GM18526 (cell line): ENCODE measurements at regions not wholly inside any gene's neighbourhood (a gene's known extent, or its start where the extent isn't known, plus 50 kb on each side); places are given as distances from the start of the nearest gene placed in this dataset.

Experiments
- POLR2A ChIP-seq: IDR thresholded peaks from 3 replicates; pipeline ENCODE4 v1.6.1; 2011; ENCODE audit not compliant: insufficient read length; ENCODE audit errors: extremely low read depth

DNA sequence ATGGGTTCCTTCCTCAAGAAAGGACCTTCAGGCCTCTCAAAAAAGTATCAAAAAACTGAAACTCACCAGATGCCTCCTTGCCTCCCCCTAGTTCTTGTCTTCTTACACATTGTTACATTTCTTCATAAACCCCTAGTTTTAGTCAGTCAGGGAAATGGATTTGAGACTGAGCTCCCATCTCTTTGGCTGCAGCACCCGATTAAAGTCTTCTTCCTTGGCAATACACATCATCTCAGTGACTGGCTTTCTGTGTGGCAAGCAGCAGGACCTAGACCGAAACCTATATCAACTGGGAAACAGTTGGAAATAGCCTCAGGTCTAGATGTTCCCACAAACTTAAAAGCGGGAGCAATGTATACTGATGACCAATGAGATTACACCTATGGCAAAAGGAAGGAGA is 512.2 kb upstream of the PKDCC start:
- TF ChIP-seq POLR2A: no peak

DNA sequence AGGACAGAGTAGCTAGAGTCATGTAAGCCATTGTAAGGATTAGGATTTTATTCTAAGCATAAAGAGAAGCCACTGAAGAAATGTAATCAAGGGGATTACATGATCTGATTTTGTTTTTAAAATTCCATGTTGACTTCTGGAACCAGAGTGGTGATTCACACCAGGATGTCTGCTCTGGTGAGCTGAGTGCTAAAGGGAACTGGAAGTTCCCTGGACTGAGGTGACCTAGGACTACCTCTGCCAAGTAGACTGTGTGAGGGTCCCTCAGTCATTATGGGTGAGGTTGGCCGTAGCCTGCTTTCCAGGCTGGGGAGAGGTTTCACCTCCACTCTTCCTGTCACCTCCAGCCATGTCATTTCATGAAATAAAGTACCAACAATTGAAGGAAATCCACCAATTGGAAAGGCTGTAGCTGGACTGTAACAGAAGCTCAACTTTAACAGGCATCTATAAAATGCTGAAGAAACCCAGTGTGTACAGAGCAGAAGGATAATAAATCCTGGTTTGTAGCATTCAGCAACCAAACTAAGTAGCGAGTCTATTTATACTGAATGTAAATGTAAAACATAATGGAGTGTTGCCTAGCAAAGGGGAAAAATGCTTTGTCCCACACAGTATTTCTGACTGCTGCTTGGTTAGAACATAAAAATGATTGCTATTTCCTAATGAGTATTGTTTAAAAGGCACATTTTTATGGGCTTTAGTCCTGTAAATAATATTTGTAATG is 507.4 kb upstream of the PKDCC start:
- TF ChIP-seq POLR2A: no peak

DNA sequence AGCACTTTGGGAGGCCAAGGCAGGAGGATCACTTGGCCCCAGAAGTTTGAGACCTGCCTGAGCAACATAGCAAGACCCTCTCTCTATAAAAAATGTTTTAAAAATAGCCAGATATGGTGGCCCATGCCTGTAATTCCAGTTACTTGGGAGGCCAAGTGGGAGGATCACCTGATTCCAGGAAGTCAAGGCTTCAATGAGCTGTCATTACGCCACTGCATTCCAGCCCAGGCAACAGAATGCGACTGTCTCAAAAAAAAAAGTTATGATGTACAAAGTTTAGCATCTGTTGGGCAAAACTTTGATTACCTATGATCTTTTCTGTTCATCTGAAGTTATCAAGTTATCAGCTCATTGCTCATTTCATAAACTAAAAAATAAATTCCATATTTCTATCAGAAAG is 504.1 kb upstream of the PKDCC start:
- TF ChIP-seq POLR2A: no peak

DNA sequence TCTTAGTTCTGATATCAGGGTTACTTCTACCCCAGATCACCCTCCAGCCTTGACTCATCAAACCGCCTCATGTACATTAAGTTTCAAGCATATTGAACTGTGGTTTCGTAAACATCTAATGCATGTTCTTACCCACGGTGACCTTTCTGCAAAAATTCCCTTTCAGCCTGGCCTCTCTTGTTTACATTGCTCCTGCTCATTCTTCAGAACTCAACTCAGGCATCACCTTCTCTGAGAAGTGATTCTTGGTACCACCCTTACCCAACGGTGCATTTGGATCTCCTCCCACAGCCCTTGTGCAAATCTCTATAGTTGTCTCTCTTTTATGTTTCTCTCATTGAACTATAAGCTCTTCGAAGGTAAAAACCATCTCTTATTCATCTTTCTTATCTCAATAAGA is 503.1 kb upstream of the PKDCC start:
- TF ChIP-seq POLR2A: no peak

DNA sequence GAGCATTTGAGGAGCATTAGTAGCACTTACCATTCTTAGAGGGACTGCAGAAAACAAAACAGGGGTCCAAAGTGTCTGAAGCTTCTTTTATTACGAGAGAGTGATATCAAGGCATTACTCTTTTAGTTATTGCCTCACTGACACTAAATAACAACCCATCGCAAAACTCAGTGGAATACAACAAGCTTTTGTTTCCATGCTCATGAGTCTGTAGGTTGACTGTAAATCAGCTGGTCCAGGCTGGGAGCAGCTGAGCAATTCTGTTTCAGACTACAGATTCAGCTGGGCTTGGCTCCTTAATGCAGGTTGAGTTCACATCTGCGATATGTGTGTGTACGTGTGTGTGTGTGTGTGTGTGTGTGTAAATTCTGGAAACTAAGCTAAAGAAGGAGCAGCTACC is 501.8 kb upstream of the PKDCC start:
- TF ChIP-seq POLR2A: no peak

DNA sequence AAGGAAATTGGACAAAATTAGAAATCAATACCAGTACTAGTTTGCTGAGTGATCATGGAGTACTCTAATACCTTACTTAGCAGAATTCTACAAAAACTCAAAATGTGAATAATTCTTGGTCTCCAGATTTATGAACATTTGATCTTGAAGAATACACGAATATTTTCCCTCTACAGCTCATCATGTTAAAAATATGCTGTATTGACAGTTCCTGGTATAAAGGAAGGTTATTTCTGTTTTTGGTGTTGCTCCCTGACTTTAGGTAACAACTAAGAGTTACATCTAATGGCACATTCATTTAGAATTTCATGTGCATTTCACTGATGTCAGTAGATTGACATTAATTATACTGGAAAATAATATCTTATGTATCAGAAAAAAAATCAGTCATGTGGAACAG is 479.2 kb upstream of the PKDCC start:
- TF ChIP-seq POLR2A: no peak

DNA sequence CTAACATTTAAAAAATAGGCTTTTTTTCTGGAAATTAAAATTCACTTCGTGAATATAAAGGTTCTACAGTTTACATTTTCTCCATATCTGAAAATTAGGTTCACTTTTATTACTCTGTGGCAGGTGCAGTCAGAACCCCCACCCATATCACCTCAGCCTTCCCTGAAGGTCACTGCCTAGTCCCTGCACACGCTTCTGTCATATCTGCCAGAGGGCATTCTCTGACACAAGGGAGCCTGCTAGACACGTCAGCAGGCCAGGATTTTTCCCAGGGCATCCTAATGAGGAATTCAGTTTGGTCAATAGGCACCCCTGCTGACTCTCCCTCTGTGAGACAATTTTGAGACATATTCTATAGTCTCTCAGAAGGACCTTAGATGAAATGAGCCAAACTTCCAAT is 475.7 kb upstream of the PKDCC start:
- no peak for TF ChIP-seq POLR2A

DNA sequence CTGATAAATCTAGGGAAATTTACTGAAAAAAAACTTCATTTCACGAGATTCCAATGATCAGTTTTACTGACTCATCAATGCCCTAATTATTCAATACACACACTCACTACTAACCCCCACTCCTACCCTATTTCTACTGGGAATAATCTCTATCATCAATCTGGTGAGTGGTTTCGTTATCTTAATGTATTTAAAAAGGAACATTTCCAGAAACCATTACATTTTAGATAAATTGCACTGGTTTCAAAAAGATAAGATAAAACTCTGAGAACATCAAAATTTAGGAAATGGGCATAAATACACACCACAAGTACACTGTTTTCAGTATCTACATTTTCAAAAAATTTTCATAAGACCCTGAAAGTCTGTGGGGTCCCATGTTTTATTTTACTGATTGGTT is 471.4 kb upstream of the PKDCC start:
- no peak for TF ChIP-seq POLR2A

DNA sequence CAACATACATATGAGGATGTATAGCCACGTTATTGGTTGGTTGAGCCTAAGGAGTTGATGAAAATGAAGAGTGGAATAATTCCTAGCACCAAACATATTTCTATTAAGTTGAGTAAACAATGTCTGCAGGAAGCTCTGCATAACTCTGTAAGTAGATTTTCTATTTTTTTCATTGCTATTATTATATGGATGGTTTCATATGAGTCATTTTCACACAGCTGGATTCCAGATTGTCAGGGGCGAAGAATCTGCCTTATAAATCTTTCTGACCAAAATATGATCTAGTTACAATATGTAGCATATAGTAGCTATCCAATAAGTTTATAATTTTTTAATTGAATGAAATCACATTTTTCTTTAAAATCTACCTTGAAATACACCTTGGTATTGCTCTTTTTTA is 468.0 kb upstream of the PKDCC start:
- TF ChIP-seq POLR2A: no peak

DNA sequence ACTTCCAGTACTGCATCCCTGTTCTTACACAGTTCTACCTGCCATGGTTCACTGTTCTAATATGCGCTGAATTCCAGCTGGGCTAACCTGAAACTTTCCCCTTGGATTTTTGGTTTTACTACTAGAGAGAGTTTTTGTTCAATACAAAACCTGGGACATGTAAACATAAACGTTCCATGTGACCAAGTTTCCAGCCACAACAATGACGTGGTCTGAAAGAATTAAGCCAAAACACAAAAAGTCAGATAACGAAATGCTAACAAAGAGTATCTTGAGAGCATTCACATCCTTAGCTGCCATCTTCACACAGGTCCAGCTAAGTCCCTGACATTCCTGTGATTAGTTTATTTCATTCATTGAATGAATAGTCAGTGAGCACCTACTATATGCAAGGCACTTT is 467.0 kb upstream of the PKDCC start:
- no peak for TF ChIP-seq POLR2A

DNA sequence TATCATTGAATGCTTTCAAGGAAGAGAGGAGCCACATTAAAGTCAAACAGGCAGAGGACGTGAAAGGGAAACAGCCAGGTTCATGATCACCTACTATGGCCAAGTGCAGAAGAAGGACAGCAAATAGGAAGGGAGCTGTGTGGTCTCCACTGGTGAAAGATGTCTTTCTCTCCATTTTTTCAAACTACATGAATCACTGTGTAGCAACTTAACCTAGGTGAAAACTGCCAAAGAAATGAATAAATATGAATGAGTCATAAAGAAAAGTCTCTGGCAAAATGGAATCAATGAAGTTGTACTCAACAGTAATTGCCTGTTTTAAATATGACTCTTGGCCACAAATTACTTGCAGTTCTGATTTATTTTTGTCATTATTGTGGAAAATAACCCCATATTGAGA is 452.6 kb upstream of the PKDCC start:
- TF ChIP-seq POLR2A: no peak

DNA sequence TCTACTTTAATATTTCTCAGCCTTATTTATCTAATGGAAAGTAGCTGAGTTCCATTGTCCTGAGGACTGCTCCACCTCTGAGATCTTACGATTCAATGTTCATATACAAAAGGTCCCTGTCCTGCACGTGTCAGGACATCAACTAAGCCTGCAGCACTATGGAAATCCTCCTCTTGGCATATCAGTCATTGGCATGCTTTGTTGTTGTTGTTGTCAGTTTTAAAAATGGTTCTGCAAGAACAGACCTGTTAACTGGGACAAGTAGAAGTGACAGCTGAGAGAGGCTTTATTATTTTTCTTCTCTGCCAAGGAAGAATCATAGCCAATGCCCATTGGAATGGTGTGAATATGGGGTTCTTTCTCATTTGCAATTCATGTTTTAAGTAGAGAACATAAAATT is 450.1 kb upstream of the PKDCC start:
- no peak for TF ChIP-seq POLR2A

DNA sequence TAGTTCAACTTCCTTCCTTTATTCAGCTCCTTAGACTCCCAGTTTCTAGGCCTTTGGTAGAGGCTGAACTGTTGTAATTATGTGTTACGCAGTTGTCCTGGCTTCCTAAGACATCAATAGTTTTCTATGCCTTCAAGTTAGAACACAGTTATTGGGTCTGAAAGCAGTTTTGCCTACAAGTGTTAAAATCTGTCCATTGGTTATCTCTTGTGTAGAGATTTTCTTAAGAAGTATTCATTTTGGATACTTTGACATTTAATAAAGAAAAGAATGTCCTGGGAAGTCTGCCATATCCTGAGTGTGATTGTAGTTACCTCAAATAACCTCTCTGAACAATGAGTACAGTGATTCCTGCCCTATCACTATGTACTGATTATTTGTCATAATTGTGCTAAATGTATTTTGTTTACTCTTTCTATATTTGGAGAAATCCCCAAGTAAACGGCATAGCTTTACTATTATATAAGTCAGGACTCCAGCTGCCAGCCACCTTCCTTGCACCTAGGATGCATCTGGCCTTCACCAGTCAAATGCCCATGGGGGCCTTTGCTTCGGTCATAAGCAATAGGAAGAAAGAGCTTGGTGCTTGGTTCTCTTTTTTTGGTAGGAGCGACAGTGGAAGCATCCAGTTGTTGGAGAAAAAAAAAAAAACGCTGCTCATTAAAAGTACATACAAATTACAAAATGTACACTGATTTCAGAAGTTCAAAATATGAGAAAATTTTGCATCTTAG is 449.5 kb upstream of the PKDCC start:
- TF ChIP-seq POLR2A: no peak

DNA sequence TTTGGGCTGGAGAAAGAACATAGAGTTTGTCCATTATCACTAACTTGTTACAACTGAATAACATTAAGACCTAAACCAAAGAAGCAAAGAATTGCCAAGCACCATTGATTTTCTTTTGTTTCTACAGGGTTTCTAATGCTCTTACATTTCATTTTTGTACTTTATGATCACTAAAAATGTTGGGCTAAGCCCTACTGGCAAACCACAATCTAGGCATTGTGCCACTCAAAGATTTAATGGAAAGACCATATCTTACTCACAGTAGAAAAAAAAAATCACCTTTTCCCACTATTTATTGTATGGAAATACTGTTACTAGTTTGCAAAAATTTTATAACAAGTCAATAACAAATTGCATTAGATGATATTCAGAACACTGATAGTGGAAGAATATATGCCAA is 447.4 kb upstream of the PKDCC start:
- no peak for TF ChIP-seq POLR2A

DNA sequence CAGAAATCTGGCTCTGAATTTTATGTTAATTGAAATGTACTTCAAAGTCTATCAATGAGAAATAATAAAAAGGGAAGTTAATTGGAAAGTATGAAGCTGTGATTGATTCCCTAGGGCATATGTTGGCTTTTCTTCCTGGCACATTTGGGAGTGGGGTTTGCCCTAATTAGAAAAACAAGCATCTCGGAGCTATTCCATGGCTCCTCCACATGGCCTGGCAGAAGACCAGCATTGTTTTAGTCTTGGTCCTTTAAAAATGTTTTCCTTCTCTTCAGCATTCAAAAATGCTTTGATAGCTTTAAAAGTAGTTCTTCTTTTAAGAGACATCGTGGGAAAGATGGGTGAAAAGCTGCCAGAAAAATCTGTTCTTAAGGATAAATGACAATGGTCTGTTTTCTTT is 445.5 kb upstream of the PKDCC start:
- TF ChIP-seq POLR2A: no peak

DNA sequence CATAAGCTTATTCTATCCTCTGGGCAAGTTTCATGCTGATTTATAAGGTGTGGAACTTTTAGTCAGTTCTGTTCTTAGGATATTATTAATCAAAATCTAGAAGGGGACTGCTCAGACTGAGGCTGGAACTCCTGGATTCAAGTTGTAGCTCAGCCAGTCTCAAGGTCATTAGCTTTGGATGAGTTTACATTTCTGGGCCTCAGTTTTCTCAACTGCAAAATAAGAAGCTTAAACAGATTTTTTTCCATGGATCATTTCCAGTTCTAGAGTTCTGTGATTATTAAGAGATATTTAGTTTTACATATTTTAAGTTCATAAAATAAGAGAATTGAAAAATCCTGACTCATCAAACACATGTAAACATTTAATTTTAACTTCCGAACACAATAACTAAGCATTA is 442.5 kb upstream of the PKDCC start:
- TF ChIP-seq POLR2A: no peak

DNA sequence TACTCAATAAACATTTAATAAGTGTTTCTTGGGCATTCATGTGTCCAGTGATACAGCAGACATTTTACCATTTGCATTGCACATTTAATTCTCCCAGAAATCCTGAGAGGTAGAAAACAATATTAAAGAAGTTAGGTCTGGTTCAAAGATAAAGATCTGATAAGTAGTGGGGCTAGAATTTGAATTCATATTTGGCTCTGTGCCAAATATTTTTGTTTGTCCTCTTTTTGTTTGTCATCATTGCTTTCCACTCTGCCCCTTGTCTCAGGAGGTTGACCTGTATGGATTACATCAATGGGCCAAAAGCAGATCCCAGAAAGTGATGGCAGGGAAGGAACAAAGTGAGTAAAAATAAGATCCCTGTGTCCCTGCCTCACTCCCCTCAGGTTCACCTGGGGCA is 441.9 kb upstream of the PKDCC start:
- no peak for TF ChIP-seq POLR2A
